ENCODE measurements at regions not wholly inside any gene's neighbourhood (a gene's known extent, or its start where the extent isn't known, plus 50 kb on each side); places are given as distances from the start of the nearest gene placed in this dataset.

DNA sequence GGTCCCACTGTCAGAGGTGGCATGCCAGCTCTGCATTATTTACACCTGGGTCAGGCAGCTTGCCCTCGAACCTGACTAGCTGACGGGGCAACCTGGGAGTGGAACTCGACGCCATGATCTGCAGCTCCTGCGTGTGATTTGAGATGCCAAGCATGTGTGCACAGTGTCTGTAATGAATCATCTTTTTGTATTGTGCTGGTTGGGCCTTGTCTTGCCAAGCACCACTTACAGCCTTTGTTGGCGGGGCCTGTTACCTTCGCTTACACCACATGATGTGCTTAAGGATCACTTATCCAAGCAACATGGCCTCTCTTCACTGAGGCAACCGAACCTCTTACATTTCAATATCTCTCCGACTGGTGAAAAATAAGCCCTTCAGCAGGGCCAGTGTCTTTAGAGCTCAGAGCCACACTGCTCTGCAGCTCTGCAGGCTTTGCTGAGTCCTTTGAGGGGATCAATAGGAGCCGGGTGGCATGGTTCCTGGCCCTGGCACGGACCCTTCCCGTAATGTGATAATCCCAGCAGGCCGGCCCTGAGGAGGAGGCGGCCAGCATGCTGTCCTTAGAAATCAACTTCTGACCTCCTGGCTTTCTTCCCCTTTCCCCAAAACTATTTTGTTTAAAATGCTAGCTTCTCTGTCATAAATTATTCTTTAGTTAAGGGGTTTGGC lies 297.7 kb upstream of the CD180 start:
- Histone ChIP-seq H3K4me1 (no peaks in the 10 kb centered on the region), H3K27ac (no peak overlapping the region), H3K9me3 (peaks cover 0 to under 1% of the 10 kb centered on the region in 2 donors), H3K4me3 (no peak overlapping the region), H3K27me3 (no peaks in the 10 kb centered on the region), H3K36me3 (no peaks in the 10 kb centered on the region)
- TF ChIP-seq, protein P1, sequence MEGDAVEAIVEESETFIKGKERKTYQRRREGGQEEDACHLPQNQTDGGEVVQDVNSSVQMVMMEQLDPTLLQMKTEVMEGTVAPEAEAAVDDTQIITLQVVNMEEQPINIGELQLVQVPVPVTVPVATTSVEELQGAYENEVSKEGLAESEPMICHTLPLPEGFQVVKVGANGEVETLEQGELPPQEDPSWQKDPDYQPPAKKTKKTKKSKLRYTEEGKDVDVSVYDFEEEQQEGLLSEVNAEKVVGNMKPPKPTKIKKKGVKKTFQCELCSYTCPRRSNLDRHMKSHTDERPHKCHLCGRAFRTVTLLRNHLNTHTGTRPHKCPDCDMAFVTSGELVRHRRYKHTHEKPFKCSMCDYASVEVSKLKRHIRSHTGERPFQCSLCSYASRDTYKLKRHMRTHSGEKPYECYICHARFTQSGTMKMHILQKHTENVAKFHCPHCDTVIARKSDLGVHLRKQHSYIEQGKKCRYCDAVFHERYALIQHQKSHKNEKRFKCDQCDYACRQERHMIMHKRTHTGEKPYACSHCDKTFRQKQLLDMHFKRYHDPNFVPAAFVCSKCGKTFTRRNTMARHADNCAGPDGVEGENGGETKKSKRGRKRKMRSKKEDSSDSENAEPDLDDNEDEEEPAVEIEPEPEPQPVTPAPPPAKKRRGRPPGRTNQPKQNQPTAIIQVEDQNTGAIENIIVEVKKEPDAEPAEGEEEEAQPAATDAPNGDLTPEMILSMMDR (IDR thresholded peaks at IDR 0.05): no peak
- DNase-seq (ENCODE audit: low spot score): no peak

DNA sequence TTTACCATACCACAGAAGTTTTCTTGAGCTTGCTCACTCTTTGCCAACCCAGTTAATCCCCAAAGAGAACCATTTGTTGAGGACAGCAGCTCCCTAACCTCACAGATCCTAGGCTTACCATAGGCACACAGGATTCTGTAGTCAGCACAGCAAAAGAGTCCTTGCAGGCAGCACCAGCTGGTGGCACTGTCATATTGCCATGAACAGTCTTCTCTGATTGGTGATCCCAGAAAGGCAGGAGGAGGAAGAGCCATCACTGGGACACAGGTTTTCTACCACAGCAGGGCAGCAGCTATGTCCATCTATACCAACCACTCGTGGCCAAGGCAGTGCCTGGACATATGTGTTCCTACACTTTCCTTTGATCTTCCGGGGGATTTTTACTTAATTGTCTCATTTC lies 297.1 kb upstream of the CD180 start:
- Histone ChIP-seq H3K36me3 (no peaks in the 10 kb centered on the region), H3K27ac (no peak overlapping the region), H3K27me3 (no peaks in the 10 kb centered on the region), H3K9me3 (no peaks in the 10 kb centered on the region), H3K4me1 (no peaks in the 10 kb centered on the region), H3K4me3 (no peak overlapping the region)
- TF ChIP-seq, protein P1 (IDR thresholded peaks at IDR 0.05): peak in 1 of 2 donors; percentile 66
- DNase-seq (ENCODE audit: low spot score): no peak

DNA sequence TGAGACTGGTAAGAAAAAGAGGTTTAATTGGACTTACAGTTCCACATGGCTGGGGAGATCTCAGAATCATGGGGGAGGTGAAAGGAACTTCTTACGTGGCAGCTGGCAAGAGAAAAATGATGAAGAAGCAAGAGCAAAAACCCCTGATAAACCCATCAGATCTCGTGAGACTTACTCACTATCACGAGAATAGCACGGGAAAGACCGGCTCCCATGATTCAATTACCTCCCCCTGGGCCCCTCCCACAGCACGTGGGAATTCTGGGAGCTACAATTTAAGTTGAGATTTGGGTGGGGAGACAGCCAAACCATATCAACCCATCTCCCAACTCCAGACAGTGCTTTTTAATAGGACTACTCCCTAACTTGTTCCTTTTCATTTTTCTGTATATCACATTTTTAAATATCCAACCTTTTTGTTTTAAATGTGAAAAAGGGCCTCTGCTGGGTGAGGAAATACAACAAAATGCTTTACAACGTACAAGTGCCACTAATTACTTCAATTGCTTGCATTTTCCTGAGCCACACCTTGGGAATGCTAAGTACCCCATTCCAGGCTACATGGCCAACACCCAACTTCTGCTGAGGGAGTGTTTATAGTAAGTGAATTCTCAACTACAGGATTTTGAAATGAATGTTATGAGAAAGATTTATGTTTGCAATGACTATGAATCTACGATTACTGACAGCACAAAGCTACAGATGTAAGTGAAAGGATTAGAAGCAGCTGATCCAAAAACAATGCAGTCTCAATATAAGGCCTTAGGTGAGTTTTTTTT lies 294.1 kb upstream of the CD180 start:
- Histone ChIP-seq H3K9me3 (no peaks in the 10 kb centered on the region), H3K27me3 (no peaks in the 10 kb centered on the region), H3K4me1 (no peaks in the 10 kb centered on the region), H3K36me3 (no peaks in the 10 kb centered on the region), H3K4me3 (no peak overlapping the region), H3K27ac (no peak overlapping the region)
- DNase-seq (ENCODE audit: low spot score): no peak
- TF ChIP-seq, protein P1 (IDR thresholded peaks at IDR 0.05): no peak

DNA sequence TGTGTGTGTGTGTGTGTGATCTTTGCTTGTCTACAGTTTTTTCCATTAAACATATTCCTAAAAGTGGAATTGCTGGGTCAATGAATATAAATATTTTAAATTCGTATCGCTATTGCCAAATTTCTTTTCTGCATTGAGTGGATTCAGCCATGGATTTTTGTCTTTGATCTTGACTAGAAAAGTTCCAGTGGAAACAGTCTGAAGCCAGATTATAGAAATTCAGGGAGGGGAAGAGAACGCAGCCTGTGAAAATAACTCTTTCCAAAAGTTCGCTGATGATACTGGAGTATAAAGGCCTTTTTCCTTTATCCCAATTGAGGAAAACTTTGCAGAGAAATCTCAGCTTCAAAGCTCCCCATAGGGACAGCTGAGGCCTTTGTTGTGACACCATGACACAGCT lies 292.3 kb upstream of the CD180 start:
- H3K27ac ChIP-seq: no peak overlapping the region
- H3K9me3 ChIP-seq: no peaks in the 10 kb centered on the region
- H3K4me3 ChIP-seq: no peak overlapping the region
- TF ChIP-seq, protein P1 (IDR thresholded peaks at IDR 0.05): no peak
- H3K27me3 ChIP-seq: no peaks in the 10 kb centered on the region
- H3K36me3 ChIP-seq: no peaks in the 10 kb centered on the region
- no peak for DNase-seq (ENCODE audit: low spot score)
- no peaks in the 10 kb centered on the region for H3K4me1 ChIP-seq

DNA sequence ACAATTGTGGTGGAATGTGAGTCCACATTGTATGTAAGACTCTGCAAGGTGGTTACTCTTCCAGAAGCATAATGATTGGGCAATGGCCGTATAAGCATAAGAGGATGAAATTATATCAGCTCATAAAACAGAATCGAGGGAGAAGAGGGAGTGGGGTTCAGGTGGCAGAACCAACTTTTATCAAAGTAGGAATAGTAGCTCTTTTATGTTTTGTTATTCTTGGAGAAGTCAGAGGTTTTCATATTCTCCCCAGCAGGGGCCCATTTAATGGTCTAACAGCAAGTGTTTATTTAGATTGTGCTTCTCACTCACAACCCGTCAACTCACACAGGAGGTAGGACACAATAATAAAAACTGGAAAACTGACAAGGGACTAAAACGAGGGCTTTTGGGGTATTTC lies 291.3 kb upstream of the CD180 start:
- Histone ChIP-seq H3K9me3 (no peaks in the 10 kb centered on the region), H3K27me3 (no peaks in the 10 kb centered on the region), H3K27ac (no peak overlapping the region), H3K4me3 (no peak overlapping the region), H3K4me1 (no peaks in the 10 kb centered on the region), H3K36me3 (no peaks in the 10 kb centered on the region)
- DNase-seq (ENCODE audit: low spot score): no peak
- TF ChIP-seq, protein P1 (IDR thresholded peaks at IDR 0.05): no peak

All from right atrium auricular region (tissue), 2 donors.